ENCODE measurements at regions not wholly inside any gene's neighbourhood (a gene's known extent, or its start where the extent isn't known, plus 50 kb on each side); places are given as distances from the start of the nearest gene placed in this dataset.
"Not testable (repeated sequence)": the region's sequence is repeated elsewhere in the genome, so short reads cannot be mapped to it uniquely, and the experiment has no call there.

DNA sequence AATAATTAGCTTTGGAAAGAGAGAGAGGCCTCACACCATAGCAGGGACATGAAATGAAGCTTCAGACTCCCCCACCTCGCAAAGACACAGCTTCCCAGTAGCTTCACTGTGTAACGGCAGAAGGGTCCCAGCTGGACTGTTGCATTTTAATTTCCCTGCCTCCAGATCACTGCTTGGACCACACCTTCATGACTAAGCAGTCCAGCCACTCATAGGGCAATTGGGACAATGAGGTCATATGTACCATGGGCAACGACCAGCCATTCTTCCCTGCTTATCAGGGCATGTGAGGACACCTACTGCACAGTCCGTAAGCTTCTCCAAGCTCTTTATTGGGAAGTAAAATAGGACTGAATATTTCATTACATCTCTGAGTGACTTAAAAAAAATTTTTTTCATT lies 183.0 kb downstream of the MREG start:
- DNase-seq: no peak

DNA sequence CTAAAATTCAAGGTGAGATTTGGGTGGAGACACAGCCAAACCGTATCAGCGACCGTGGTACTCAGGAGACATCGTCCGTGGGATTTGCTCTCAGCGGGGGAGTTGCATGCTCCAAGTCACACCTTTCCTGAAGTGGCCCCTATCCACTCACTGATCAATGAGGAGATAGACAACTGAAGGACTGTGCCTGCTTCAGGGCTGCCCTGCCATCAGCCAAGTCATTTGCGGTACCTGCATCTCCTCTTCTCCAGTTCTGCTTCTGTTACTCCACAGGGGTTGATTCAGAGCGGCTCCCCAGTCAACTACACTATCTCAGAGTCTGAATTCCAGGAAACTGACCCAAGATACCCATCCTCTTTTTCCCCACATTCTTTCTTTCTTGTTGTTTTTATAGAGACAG lies 184.1 kb downstream of the MREG start:
- no peak for DNase-seq

DNA sequence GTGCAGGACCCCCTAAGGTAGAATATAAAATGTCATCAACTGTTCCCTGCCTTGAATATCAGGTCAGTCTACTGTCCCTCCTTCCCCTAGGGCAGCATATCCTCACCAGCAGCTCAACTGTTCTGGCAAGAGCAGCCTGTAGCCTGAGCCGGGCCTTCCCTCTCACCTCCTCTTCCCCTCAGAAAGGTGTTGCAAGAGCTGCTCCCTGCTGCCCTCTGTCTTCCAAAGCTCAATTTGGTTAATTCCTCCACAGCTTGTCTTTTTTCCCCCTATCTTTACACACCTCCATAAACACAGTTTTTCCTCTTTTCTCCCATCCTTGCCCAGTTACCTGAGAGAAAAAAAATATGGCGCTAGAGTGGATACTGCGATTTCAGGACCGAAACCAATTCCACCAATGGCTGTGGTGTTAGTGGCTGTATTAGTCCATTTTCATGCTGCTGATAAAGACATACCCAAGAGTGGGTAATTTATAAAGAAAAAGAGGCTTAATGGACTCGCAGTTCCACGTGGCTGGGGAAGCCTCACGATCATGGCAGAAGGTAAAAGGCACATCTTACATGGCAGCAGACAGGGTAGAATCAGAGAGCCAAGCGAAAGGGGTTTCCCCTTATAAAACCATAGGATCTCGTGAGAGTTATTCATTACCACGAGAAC lies 184.7 kb downstream of the MREG start:
- peak; percentile 20 for DNase-seq

DNA sequence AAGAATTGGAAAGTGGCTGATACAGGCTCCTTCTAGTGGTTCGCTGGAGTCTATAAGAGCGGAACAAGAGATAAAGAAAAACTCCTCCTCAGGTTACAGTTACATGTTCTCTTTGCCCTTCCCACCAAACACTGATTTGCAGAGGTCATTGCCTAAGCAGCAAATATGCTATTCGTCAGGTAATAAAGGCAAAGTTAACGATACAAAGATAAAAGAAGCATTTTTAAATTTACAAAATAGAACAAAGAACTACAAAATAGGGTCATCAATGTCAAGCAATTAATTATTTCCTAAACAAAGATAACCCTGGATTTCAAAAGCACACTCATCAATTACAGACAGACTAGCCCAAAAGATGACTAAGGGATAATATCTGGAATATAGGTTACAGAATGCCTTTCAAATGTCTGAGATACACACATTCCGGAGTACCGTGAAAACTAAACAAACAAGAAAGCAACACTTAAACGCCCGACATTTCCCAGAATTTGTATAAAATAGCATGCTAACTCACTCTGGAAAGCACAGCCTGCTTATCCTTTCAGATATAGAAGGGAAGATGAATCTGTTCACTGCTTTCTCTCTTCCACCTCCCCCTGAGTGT lies 186.4 kb downstream of the MREG start:
- no peak for DNase-seq

DNA sequence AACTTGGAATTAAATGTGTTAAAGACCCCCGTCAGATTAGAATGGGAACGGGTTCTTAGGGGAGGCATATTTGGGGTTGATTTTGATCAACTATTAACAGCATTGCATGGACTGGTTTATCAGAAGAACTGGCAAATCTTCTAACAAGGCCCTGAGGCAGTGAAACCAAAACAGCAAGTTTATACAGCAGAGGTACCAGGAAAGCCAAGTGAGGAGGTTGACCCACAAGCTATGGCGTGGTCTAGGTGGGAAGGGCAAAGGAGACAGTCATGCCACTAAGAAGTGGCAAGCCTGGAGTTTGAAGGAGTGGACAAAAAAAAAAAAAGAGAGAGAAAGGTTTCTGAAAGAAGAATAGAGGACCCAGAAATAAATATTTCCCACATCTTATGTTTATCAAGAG lies 187.0 kb downstream of the MREG start:
- no peak for DNase-seq

DNA sequence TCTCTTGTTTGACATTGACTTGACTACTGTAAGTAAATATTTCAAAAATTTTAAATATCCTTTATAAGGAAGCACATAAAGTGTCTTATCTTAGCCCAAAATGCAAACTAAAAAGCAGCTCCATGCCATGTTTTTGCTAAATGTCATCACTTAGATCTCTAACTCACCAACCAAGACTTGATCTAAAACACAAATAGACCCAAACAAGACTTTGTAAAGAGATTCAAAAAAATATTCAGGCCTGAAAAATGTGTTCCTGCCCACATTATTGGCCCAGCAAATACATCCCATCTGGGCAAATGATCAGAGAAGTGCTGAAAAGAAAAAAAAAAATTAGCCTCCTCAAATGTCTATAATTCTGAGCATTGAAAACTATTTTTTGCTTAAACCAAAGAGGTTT lies 187.6 kb downstream of the MREG start:
- no peak for DNase-seq

DNA sequence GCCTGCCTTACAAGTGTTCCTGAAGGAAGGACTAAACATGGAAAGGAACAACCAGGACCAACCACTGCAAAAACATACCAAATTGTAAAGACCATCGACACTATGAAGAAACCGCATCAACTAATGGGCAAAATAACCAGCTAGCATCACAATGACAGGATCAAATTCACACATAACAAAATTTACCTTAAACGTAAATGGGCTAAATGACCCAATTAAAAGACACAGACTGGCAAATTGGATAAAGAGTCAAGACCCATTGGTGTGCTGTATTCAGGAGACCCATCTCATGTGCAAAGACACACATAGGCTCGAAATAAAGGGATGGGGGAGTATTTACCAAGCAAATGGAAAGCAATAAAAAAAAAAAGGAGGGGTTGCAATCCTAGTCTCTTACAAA lies 192.1 kb downstream of the MREG start:
- DNase-seq: not testable (repeated sequence)

DNA sequence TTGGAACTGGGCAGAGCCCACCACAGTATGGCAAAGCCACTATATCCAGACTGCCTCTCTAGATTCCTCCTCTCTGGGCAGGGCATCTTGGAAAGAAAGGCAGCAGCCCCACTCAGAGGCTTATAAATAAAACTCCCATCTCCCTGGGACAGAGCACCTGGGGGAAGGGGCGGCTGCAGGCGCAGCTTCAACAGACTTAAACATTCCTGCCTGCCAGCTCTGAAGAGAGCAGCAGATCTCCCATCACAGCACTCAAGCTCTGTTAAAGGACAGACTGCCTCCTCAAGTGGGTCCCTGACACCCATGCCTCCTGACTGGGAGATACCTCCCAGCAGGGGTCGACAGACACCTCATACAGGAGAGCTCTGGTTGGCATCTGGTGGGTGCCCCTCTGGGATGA lies 193.6 kb downstream of the MREG start:
- DNase-seq: not testable (repeated sequence)

DNA sequence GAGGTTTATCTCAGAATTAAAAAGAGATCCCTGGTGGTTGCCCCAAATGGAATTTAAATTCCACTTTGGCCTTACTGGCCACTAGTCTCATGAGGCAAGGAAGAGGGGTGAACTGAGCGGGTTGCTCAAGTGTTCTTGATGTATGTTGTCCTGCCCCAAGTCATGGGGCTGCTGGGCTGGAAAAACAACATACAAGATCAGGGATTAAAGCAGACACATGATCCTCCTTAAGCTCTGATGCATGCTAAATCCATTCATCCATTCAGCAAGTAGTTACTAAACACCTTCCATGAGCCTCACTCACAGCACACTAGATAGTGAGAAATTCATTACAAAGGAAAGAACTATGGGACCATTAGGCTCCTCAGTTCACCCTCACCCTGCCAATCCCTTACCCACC lies 196.3 kb downstream of the MREG start:
- DNase-seq: no peak

DNA sequence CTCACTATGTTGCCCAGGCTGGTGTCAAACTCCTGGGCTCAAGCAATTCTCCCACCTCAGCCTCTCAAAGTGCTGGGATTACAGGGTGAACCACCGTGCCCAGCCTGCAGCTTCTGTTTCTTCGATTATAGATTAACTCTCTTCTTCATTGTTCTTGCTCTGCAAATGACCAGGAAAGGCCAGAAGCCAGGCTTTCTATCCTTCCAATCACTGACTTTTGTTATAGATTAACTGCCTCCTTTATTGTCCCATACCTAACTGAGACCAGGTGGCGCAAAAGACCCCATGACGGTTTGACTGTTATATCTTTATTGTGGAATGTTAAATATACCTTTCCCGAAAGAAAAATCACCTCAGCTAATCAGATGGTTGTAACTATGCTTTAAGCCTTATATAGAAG lies 196.9 kb downstream of the MREG start:
- no peak for DNase-seq

DNA sequence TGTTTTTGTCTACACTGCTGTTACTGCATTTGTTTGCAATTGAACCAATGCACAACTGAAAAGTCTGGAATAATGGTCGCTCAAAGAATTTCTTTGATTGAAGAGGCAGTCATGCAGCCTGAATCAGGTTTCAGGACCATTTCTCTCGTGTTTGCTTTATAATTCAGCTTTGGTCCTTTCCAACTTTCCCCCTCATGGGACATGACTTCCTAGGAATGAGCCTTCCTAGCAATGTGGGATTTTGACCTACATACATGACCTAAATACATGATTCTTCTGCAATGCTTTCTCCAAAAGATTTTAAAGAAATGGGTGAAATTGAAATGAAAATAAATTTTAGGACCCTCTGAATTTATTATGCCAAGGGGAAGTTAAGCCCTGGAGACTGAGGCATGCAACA lies 197.4 kb downstream of the MREG start:
- DNase-seq: no peak

DNA sequence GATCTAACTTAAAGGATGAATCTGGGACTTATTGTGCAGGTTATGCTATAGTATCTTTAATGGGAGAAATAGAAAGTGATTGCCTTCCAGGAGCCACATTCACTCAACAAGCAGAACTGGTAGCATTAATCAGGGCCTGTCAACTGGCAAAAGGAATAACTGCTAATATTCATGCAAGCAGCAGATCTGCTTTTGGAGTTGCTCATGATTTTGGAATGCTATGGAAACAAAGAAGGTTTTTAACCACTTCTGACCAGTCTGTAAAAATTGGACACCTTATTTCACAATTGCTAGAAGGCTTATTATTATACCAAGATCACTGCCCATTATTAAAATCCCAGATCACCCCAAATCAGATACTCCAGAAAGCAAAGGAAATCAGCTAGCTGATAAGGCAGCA lies 200.4 kb downstream of the MREG start:
- DNase-seq: no peak

DNA sequence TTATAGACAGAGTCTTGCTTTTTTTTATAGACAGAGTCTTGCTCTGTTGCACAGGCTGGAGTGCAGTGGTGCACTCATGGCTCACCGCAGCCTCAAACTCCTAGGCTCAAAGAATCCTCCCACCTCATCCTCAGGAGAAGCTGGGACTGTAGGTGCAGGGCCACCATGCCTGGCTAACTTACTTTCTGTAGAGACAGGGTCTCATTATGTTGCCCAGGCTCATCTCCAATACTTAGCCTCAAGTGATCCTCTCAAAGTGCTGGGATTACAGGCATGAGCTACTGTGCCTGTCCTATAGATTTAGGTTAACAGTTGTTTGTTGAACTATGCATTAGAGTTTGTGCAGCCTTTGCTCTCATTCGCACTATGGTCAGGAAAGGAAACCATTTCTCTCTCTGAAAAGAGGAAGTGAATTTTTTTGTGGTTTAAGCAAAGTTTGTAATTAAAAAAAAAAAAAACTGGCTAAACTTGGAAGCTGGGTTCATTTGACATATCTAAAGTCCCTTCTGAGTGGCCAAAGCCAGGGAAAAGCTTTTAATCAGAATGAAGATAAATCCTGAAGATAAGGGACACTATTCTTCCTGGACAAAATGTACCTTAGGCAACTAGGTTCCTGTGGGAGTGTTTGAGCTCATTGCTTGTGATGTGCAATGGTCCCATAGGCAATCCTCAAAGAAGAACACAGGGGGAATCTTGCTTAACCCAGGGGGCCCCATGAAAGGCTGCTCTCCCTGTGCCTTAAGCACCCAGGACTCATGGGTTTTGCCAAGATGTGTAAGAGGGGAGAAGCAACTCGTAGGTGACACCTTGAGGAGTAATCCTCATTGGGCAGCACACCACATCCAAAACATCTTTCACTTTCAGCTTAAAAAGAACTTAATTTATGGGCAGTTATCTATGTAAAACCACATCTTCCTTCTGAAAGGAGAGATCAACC lies 201.7 kb downstream of the MREG start:
- no peak for DNase-seq

DNA sequence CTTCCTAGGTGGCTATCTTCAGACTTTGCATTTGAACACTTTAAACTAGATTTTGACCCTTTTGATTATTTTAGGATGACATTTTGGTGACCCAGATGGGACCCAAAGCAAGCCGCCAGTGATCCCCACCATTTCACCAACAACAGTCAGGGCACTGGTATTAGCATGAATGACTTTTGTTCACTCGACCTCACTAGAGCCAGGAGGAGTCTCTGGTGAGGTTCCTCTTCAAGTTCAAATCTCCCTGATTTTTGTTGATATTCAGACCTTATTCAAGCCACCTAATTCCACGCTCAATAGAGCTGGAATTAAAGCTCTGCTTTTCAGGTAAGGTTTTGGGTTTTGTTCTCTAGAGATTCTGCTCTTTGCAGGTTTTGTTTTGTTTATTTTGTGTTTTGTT lies 202.3 kb downstream of the MREG start:
- DNase-seq: no peak

DNA sequence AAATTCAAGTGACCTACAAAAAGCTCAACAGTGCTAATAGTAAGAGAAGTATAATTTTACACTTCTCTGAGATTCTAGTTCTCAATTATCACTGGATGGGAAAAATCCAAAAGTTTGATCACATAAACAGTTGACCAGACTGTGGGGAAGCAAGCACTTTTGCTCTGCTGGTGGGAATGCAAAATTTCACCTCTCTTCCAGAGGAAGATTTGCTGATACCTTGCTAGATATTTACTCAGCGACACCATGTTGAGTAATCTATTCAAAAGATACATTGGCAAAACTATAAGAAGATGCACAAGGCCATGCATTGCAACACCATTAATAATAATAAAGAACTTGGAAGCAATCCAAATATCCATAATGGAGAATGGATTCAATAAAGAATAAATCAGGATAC lies 204.4 kb downstream of the MREG start:
- DNase-seq: no peak

DNA sequence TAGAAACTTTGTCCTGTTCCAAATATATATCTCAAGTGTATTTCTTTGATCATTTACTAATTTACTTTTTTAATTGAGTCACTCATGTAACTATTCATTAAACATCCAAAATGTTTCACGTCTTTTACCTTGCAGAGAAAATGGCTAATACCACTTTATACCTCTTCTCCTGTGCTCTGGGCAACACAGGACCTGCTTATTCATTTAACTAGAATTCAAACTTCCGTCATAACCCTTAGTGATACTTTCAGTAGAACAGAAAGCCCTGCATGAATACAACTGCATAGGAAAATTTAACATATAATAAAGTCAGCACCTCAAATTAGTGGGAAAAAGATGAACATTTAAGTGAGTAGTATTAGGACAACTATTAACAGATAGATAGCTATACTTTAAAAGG lies 205.2 kb downstream of the MREG start:
- DNase-seq: no peak

DNA sequence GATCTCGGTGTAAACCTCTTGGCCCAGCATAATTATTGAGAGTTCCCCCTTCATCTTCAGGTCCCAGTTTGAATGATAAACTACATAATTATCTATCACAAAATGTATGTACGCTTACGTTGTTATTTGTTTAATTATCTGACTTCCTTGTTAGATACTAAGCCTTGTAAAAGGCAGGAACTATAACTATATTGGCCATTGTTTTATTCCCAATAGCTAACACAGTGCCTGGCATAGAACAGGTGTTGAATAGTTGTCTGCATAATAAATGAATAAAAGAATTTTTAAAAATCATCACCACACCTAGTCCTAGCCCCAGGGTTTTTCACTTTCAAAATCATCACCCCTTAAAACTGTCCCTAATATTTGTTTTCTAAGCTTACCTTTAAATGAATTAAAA lies 207.9 kb downstream of the MREG start:
- no peak for DNase-seq

DNA sequence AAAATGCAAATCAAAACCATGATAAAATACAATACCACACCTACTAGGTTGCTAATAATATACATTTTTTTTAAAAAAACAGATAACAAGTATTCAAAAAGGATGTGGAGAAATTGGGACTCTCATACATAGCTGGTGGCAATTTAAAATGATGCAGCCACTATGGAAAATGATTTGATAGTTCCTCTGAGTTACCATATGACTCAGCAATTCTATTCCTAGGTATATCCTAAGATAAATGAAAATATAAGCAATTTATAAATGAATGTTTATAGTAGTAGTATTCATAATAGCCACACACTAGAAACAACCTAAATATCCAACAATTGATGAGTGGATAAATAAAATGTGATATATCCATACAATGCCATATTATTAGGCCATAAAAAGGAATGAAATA lies 210.2 kb downstream of the MREG start:
- no peak for DNase-seq

DNA sequence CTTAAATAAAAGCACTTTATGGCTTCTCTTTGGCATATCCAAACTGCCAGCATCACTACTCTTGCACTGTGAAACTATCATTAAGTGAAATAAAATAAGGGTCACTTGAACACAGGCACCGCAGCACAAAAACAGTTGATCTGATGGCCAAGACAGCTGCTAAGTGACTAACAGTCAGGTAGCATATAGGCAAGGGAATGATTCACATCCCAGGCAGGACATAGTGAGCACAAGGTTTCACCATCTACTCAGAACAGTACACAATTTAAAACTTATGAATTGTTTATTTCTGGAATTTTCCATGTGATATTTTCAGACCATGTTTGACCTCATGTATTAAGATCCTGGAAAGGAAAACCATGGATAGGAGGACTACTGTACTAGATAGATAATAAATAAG lies 214.2 kb downstream of the MREG start:
- no peak for DNase-seq

DNA sequence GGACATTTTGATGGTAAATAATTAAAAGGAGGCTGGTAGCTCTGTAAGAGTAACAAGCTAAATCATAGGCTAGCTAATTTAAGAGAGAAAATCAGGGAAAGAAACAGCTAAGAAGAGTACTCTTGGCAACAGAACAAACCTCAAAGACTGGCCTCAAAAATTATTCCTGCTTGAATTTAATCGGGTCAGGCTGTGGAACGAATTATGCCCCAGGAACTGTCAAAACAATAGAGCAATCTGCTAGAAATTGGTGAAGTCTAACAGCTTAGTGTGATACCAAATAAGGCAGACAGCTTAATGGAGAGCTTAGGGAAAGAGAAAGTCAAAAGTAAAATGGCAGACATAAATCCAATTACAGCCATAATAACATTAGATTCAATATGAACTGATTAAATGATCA lies 215.7 kb downstream of the MREG start:
- no peak for DNase-seq

DNA sequence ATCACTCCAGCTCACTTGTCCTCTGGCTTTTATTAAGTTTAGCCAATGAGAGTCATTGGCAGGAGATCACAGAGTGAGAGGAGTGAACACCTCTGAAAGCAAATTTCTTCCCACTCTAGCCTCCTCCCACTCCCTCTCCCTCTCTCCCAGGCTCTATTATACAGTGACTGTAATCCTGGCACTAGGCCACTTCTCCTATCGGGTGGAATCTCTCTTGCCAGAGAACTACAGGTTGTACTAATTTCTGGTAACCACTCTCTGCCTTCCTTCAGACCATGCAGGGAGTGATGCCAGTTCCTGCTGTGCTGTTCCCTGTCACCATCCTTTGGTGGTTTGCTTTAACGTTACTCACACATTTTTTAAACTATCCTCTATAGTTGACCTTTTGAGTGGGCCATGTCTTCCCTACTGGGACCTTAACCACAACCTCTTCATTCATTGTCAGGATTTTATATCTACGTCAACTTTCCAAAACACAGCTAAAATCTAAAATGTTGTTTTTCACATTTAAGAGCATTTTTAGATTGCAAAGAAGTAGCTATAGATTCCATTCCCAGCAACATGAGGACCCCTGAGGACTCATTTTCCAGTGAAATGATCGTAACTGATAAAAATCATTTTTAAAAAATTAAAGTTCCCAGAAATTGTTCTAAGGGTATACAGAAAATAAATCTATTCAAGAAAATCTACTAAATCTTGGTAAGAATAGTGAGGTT lies 217.1 kb downstream of the MREG start:
- DNase-seq: no peak

DNA sequence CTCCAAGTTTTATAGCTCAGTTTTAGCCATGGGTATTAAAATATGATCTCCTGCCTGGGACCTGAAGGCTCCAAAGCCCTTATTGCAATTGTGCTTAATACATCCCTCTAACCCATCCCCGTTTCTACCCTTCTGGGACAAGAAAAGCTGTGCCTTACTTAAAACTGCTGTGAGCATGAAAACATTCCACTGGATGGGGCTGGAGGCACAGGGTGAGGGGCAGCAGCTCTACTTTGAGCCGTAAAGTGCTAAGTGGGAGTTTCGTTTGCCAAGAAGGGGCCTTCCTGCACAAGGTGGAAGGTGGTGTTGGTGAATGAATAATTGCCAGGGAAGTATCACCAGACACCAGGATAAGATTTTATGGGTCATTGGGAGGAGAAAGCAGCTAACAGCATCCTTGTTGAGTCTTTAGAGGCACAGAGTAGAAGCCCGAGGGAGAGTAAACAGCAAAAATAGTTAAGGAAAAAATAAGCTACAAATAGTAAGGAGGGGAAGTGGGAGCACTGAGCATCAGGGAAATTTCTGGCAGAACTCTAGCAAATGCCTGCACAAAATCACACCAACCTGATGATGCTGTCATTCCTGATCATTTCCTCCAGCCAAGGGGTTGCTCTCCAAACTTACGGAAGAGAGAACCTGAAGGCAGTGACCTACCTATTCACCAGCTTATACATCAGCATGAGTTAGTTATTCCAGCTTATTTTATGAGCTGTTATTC lies 218.4 kb downstream of the MREG start:
- DNase-seq: no peak
